GM12878 (cell line): ENCODE measurements at regions not wholly inside any gene's neighbourhood (a gene's known extent, or its start where the extent isn't known, plus 50 kb on each side); places are given as distances from the start of the nearest gene placed in this dataset.
A peak's percentile ranks its signal among the peaks of the same experiment; 100 is the strongest.

Experiments
- ATAC-seq: fragments of 200-7000 bp; cut with Tn5 transposase; 3 replicates; pipeline ENCODE4 v1.9.1; 2020; ENCODE audit warnings: mild to moderate bottlenecking, moderate library complexity
- BruUV-seq: library from RNA; stranded (reverse); fragments of 400-500 nt; replicated peaks from 2 replicates; lab custom pipeline; 2021; lab: Mats Ljungman, UMichigan
- CTCF ChIA-PET: fragments of 300-600 bp; sonication (Branson Sonifier 250); formaldehyde crosslinking; extraction: SDS; loops from one replicate; lab custom pipeline; 2021; ENCODE audit warnings: inconsistent platforms; lab: Yijun Ruan, JAX
- POLR2A ChIA-PET: fragments of 350-600 bp; formaldehyde crosslinking; extraction: SDS; loops from one replicate; lab custom pipeline; 2021; ENCODE audit warnings: inconsistent platforms; lab: Charles Lee
- RAD21 ChIA-PET: fragments of 300-600 bp; sonication (Branson Sonifier 250); formaldehyde crosslinking; loops from one replicate; lab custom pipeline; 2023; ENCODE audit warnings: antibody characterized with exemption; ENCODE audit not compliant: unreplicated experiment; lab: Charles Lee
- SMC1A ChIA-PET: fragments of 300-600 bp; sonication (Branson Sonifier 250); formaldehyde crosslinking; loops from one replicate; lab custom pipeline; 2023; ENCODE audit not compliant: unreplicated experiment, uncharacterized antibody; lab: Charles Lee
- DNase-seq: peaks from one replicate; pipeline ENCODE4 v3.0.0-alpha.2; 2011; ENCODE audit warnings: low read depth, low spot score
- FAIRE-seq: peaks from 3 replicates; lab custom pipeline; 2011; peaks lifted over from hg19 to GRCh38; lab: Jason Lieb, UNC
- H2AFZ ChIP-seq: 2 replicates; pipeline ENCODE4 v1.6.0; 2011; ENCODE audit warnings: low read depth, low read length, control low read depth; ENCODE audit not compliant: control insufficient read depth
- H3K27ac ChIP-seq: 2 replicates; pipeline ENCODE4 v1.5.1; 2011; ENCODE audit warnings: control low read depth; ENCODE audit not compliant: control insufficient read depth, insufficient read depth
- H3K27me3 ChIP-seq, 2 experiments: replicated peaks in 1 of 2; 2 replicates each; pipeline versions ENCODE4 v1.6.0 to v1.6.1; 2011; ENCODE audit warnings: low read length in 1 of 2; ENCODE audit not compliant: control insufficient read depth in 2 of 2, insufficient read depth in 2 of 2
- H3K36me3 ChIP-seq, 2 experiments: 2 replicates each; pipeline ENCODE4 v1.5.1; 2011; ENCODE audit warnings: low read length in 1 of 2; ENCODE audit not compliant: control insufficient read depth in 2 of 2, insufficient read depth in 2 of 2
- H3K4me1 ChIP-seq: 2 replicates; pipeline ENCODE4 v1.6.1; 2011; ENCODE audit warnings: mild to moderate bottlenecking, low read length, moderate library complexity, mixed read lengths; ENCODE audit not compliant: control insufficient read depth, insufficient read depth
- H3K4me2 ChIP-seq: 2 replicates; pipeline ENCODE4 v1.6.0; 2011; ENCODE audit warnings: control low read depth; ENCODE audit not compliant: control insufficient read depth, insufficient read depth
- H3K4me3 ChIP-seq: fragments of 200-600 bp; sonication (generic); 2 replicates; pipeline ENCODE4 v1.5.1; 2016
- H3K79me2 ChIP-seq: 2 replicates; pipeline ENCODE4 v1.6.0; 2011; ENCODE audit warnings: low read length; ENCODE audit not compliant: control insufficient read depth, insufficient read depth
- H3K9ac ChIP-seq: 2 replicates; pipeline ENCODE4 v1.8.0; 2011; ENCODE audit warnings: low read length, control low read depth, mixed read lengths; ENCODE audit not compliant: control insufficient read depth, insufficient read depth
- H3K9me3 ChIP-seq: replicated peaks from 3 replicates; pipeline ENCODE4 v1.5.1; 2011; ENCODE audit warnings: mild to moderate bottlenecking, low read length; ENCODE audit not compliant: control insufficient read depth, insufficient read depth
- H4K20me1 ChIP-seq: 2 replicates; pipeline ENCODE4 v1.6.0; 2011; ENCODE audit not compliant: control insufficient read depth, insufficient read depth
- CBFB ChIP-seq: IDR thresholded peaks from 2 replicates; pipeline ENCODE4 v1.6.1; 2016; ENCODE audit warnings: antibody characterized with exemption, low read depth
- DPF2 ChIP-seq: fragments of 450-650 bp; IDR thresholded peaks from 2 replicates; pipeline ENCODE4 v1.6.1; 2017; ENCODE audit warnings: mild to moderate bottlenecking
- GATAD2B ChIP-seq: fragments of 450-650 bp; conservative IDR thresholded peaks from 2 replicates; pipeline ENCODE4 v1.6.1; 2017; ENCODE audit warnings: low read depth, mild to moderate bottlenecking, moderate library complexity
- POLR2A ChIP-seq: IDR thresholded peaks from 2 replicates; pipeline ENCODE4 v1.6.1; 2011; ENCODE audit warnings: low read depth, mild to moderate bottlenecking, low read length
- RAD21 ChIP-seq: IDR thresholded peaks from 2 replicates; pipeline ENCODE4 v1.6.1; 2011; ENCODE audit warnings: mild to moderate bottlenecking, low read depth, low read length, moderate library complexity; ENCODE audit not compliant: insufficient read depth
- SMC3 ChIP-seq: IDR thresholded peaks from 2 replicates; pipeline ENCODE4 v1.6.1; 2011; ENCODE audit warnings: low read length, improper control_type of control experiment, borderline replicate concordance
- SP1 ChIP-seq: IDR thresholded peaks from one replicate; pipeline ENCODE4 v1.6.1; 2011; ENCODE audit warnings: low read depth, low read length
- SRF ChIP-seq, 2 experiments: IDR thresholded peaks; 2 replicates each; pipeline ENCODE4 v1.6.1; 2011; ENCODE audit warnings: low read depth in 2 of 2, low read length in 2 of 2, mild to moderate bottlenecking in 1 of 2, moderate library complexity in 1 of 2
- TARDBP ChIP-seq: IDR thresholded peaks from 2 replicates; pipeline ENCODE4 v1.6.1; 2016; ENCODE audit warnings: borderline replicate concordance
- TBL1XR1 ChIP-seq: IDR thresholded peaks from 2 replicates; pipeline ENCODE4 v1.6.1; 2012; ENCODE audit warnings: low read depth, low read length, improper control_type of control experiment
- TCF3 ChIP-seq: IDR thresholded peaks from 2 replicates; pipeline ENCODE4 v1.6.1; 2012; ENCODE audit warnings: low read depth, mild to moderate bottlenecking, low read length, borderline replicate concordance; ENCODE audit not compliant: insufficient read depth
- YY1 ChIP-seq: IDR thresholded peaks from 2 replicates; pipeline ENCODE4 v1.6.1; 2011; ENCODE audit warnings: low read depth, mild to moderate bottlenecking, low read length
- WGBS: methylation state at CpG from one replicate; pipeline ENCODE4 v1.1.6; 2016; ENCODE audit warnings: low lambda C conversion rate; ENCODE audit not compliant: insufficient replicate concordance, insufficient coverage; ENCODE audit errors: missing lambda C conversion rate; 5-methylcytosine and 5-hydroxymethylcytosine counted together
- in situ Hi-C: fragments of 300-500 bp; cut with MboI; formaldehyde crosslinking; loops from 9 replicates; pipeline ENCODE4 v1.14.3; 2018; ENCODE audit warnings: mixed read lengths
- intact Hi-C: fragments of 100-400 bp; cut with micrococcal nuclease; formaldehyde crosslinking; loops from one replicate; pipeline ENCODE4 v1.14.2; 2022; ENCODE audit not compliant: unreplicated experiment
- TF ChIP-seq, protein P1 (sequence below), 3 experiments: IDR thresholded peaks in 2 of 3; conservative IDR thresholded peaks in 1 of 3; 2 replicates each; pipeline ENCODE4 v1.5.1; 2011; ENCODE audit warnings: low read depth in 3 of 3, low read length in 3 of 3, mild to moderate bottlenecking in 3 of 3, control low read depth in 2 of 3, moderate library complexity in 2 of 3, inconsistent platforms in 1 of 3, mixed read lengths in 1 of 3; ENCODE audit not compliant: control insufficient read depth in 2 of 3, insufficient read depth in 1 of 3; ENCODE audit errors: extremely low read depth in 1 of 3
- TF ChIP-seq, protein P2 (sequence below): IDR thresholded peaks from 2 replicates; pipeline ENCODE4 v1.6.1; 2012; ENCODE audit warnings: low read depth, low read length, improper control_type of control experiment

DNA sequence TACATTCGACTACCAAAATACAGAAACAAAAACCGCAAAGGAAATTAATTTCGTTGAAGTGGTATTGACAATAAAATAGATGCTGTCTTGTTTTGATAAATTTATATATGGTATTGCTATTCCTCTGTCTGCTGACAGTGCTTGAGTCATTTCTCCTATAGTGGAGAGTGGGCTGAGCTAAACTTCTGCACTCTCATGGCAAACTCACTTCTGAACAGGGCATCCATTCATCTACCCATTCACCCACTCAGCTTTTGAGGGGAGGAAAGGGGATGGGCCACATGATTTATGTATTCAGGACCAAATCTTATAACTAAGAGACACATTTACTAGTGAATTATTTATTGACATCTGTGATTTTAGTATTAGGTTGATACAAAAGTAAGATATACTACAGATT is 137.6 kb upstream of the PLXNA4 start (continued):
- no peak for TF ChIP-seq GATAD2B
- TF ChIP-seq TBL1XR1 = no peak
- TF ChIP-seq SP1 = no peak
- no peak for TF ChIP-seq TARDBP
- no peak for TF ChIP-seq TCF3
- no peak for TF ChIP-seq SRF (IDR thresholded peaks at IDR 0.05; ENCODE audit: low read depth in 2 of 2, low read length in 2 of 2)
- TF ChIP-seq POLR2A = no peak
- TF ChIP-seq, all 136 proteins: peak for 0

DNA sequence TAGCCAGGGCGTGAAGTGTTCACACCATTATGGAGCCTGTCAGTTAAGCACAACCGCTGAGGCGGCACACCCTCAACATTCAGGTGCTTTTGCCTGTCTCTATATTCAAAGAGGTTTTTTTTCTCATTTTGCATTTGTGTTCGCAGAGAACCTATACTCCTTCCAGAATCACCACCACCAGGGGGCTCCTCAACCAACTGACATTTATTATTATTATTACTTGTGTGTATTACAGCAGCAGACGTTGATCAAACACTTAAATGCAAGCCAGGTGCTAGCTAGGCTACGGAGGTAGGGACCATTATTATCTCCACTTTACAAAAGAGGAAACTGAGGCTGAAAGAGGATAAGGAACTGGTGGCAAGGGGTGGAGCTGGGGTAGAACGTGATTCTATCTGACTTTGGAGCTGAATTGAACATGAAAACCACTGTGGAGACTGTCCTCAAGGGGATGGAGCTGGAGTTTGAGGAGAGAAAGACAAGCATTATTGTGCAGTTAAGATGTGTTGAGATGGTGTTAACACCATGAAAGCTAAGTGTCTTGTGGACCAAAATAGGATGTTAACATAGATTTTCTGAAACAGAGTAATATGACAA is 133.8 kb upstream of the PLXNA4 start:
- in situ Hi-C loops = no loop called here

More for the DNA sequence above, 133.8 kb upstream of the PLXNA4 start:
- BruUV-seq = no TSS peak
- Histone ChIP-seq H3K9ac (no peak overlapping the region), H3K36me3 (no peaks in the 10 kb centered on the region), H3K27ac (no peak overlapping the region), H3K4me2 (no peak overlapping the region), H4K20me1 (no peaks in the 10 kb centered on the region), H3K9me3 (no peaks in the 10 kb centered on the region), H3K4me3 (no peak overlapping the region), H3K79me2 (no peaks in the 10 kb centered on the region), H2AFZ (no peak overlapping the region), H3K4me1 (no peaks in the 10 kb centered on the region), H3K27me3 (no peaks in the 10 kb centered on the region)
- 0 out of 3 replicates have a peak, but pooled peaks have one; percentile 34 for ATAC-seq
- TF ChIP-seq, protein P1, sequence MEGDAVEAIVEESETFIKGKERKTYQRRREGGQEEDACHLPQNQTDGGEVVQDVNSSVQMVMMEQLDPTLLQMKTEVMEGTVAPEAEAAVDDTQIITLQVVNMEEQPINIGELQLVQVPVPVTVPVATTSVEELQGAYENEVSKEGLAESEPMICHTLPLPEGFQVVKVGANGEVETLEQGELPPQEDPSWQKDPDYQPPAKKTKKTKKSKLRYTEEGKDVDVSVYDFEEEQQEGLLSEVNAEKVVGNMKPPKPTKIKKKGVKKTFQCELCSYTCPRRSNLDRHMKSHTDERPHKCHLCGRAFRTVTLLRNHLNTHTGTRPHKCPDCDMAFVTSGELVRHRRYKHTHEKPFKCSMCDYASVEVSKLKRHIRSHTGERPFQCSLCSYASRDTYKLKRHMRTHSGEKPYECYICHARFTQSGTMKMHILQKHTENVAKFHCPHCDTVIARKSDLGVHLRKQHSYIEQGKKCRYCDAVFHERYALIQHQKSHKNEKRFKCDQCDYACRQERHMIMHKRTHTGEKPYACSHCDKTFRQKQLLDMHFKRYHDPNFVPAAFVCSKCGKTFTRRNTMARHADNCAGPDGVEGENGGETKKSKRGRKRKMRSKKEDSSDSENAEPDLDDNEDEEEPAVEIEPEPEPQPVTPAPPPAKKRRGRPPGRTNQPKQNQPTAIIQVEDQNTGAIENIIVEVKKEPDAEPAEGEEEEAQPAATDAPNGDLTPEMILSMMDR (IDR thresholded peaks at IDR 0.05 in 2 of 3, conservative IDR thresholded peaks at IDR 0.05 in 1 of 3; ENCODE audit: control insufficient read depth in 2 of 3, extremely low read depth in 1 of 3, insufficient read depth in 1 of 3, low read depth in 3 of 3, low read length in 3 of 3) = peak; percentile 24 to 38 (median 37); a peak in 4 of 6 replicates
- TF ChIP-seq RAD21 (peak; percentile 46), CBFB (no peak), SMC3 (peak; percentile 58), DPF2 (no peak), YY1 (0 out of 2 replicates have a peak, but pooled peaks have one; percentile 6)
- TF ChIP-seq, protein P2, sequence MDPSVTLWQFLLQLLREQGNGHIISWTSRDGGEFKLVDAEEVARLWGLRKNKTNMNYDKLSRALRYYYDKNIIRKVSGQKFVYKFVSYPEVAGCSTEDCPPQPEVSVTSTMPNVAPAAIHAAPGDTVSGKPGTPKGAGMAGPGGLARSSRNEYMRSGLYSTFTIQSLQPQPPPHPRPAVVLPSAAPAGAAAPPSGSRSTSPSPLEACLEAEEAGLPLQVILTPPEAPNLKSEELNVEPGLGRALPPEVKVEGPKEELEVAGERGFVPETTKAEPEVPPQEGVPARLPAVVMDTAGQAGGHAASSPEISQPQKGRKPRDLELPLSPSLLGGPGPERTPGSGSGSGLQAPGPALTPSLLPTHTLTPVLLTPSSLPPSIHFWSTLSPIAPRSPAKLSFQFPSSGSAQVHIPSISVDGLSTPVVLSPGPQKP = no peak
- POLR2A ChIA-PET = no interaction called here
- RAD21 ChIA-PET = interaction anchor here (0.6 to 2.5 kb wide), 5 partner anchors 83 to 724 kb away, joined by 3 to 9 read pairs (median 4); no protein-coding TSS in a partner anchor
- FAIRE-seq = no peak
- CTCF ChIA-PET = interaction anchor here (0.7 to 3.2 kb wide), 16 partner anchors 8 to 1431 kb away, joined by 3 to 25 read pairs (median 3); no protein-coding TSS in a partner anchor
- no peak for DNase-seq
- intact Hi-C loops = loop anchor here (5.0 to 10.0 kb wide), 4 partner anchors 415 to 722 kb away; no protein-coding TSS in a partner anchor
- 6% methylated on average over 7 of the region's 7 CpGs for WGBS
- SMC1A ChIA-PET = interaction anchor here (0.7 to 2.7 kb wide), 10 partner anchors 9 to 724 kb away, joined by 3 to 11 read pairs (median 3); no protein-coding TSS in a partner anchor
